LoVo (cell line): ENCODE measurements at regions not wholly inside any gene's neighbourhood (a gene's known extent, or its start where the extent isn't known, plus 50 kb on each side); places are given as distances from the start of the nearest gene placed in this dataset.
"Not testable (repeated sequence)": the region's sequence is repeated elsewhere in the genome, so short reads cannot be mapped to it uniquely, and the experiment has no call there.

Experiments
- DNase-seq: peaks from one replicate; pipeline ENCODE4 v3.0.0-alpha.2; 2016; ENCODE audit warnings: low spot score

DNA sequence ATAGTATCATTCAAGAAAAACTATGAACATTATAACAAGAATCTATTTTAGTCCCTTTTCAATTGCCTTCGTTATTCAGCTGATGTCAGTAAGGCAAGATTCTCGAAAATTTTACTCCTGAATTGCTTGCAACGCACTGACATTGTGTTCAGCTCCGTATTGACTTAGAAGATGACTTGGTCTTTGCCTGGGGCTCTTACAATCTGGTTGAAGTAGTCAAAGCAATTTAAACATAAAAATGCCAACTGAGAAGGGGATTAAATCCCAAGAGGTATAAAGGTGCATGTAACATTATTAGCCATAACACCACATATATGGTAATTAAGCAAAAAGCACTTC is 507.1 kb downstream of the CENPC start:
- no peak for DNase-seq

DNA sequence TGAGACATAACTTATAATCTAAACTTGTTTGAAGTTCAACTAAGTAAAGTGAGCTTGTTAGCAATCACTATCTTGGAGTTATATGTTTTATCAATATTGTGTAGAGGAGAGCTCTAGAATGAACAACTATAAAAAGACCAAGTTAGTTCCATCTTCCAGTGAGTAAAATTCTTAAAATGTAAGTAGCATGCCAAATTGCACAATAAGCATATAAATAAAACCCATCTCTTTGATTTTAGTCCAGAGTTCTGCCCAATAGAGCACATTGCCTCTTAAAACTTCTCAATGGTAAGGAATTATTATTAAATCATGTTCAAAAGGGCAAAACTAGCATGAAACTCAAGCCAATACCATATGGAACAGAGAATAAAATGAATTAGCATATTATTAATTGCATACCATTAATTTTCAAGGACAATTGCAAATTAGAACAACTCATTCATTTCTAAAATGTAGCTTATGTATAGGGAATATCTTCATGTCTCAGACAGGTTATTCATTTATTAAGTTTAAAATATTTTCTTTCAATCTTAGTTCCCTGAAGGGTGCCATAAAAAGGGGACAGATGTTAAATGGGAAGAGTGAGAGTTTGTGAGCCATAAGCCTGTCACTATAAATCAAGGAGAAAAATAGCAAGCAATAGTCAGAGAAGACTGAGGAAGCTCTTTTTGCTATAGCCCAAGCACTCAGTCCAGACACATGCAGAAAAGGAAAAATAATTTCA is 507.6 kb downstream of the CENPC start:
- DNase-seq: no peak

DNA sequence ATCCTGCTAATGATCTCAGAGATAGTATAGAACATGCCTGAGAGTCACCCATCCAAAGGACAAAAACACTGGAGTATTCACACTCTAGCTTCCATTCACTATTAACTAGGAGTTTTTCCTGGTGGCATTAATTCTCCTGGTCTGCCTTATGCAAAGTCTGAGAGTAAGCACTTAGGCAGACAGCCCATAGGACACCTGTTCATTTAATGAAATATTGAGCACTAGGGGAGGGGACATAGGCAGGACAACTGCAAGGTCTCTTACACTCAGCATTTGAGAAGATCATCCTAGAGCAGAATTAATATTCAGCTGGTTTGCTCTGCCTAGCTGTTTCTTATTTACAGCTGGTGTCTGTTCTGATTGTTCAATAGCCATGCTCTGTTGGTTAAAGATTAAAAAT is 508.5 kb downstream of the CENPC start:
- DNase-seq: no peak

DNA sequence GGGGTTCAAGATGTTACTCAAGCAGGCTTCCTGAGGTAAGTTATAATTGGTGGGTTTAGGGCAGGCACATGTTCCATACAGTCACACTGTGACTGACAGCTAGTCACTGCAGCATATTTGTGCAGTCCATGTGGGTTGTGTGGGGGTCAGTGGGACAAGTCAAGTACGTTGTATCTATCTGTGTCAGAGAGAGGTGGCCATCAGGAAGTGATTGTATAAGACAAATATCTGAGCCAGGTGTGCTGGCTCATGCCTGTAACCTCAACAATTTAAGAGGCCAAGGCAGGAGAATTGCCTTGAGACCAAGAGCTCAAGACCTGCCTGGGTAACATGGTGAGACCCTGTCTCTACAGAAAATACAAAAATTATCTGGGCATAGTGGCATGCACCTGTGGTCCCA is 509.3 kb downstream of the CENPC start:
- peak; percentile 4 for DNase-seq

DNA sequence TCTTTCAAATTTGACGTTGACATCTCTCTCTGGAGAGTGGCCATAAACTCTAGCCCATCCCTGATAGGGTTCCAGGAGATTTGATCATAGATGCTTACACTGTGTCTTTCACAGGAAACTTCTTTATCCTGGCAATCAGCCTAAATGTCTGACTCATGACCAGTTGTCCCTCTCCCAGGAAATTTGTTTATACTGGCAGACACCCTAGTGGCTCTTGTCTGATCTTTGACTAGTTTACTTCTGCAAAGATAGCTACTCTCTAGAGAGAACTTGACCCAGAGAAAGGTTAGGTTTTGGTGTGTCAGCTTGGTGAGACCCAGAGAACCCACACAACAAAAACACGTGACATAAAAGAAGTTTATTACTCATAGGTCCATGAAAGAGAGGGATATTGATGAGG is 509.8 kb downstream of the CENPC start:
- DNase-seq: peak; percentile 64

DNA sequence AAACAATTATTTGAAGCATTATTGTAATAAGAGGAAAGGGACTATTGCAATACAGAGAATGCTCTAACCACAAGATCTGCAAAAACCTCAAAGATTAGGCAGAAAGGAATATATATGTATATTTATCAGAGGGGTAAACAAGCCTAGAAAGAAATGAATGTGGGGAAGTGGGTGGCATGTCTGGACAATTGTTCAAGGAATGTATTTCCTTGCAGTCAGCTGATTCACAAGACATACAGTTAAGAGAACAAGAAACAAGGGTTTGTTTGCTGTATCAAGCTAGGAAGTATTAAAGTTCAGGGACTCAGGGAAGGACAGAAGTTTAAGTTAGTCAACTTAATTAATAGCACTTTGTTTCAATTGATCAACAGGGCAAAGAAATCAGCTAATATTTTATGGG is 514.7 kb downstream of the CENPC start:
- no peak for DNase-seq

DNA sequence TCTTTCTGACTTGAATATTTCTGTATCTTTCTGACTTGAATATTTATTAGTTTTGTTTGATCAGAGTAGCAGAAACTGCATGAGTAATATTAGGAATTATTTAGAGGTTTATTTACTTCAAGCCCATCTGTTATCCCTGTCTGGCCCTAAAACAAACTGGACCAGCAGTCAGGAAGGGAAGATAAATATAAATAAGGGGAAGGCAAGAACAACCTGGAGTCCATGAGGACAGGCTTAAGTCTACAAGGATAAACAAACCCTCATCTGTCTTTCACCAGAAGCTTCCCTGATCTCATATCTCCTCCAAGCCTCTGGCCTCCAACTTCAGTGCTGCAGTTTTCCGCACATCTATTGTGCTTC is 524.9 kb downstream of the CENPC start:
- DNase-seq: no peak

DNA sequence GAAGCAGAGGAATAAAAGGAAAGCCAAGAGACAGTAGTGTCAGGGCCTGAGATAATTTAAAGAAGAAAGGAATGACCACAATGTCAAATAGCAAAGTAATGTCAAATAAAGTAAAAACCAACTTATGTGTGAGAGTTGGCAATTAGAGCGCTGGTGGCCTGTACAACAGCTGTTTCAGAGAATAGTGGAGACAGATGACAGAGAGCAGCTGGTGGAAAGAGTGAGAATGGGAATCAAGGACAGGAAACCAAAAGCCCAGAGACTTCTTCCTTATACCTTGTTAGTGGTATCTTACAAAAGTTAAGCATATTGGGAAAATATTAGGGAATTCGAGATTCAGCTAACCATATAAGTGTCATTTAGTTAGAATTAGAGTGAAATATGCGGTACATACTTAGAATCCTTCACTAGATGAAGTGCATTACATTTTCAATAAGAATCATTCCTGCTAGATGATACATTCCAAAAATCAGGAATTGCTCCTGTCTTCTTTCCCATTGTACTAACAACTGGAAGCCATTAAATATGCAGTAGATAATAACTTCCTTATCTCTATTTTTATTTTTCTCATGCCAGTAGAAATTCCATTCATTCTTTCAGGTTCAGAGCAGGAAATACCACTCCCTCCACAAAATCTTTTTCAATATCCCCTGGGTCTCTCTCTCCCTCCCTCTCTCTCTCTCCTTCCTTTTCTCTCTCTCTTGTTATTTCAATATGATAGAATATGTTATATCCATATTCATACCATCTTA is 525.4 kb downstream of the CENPC start:
- no peak for DNase-seq

DNA sequence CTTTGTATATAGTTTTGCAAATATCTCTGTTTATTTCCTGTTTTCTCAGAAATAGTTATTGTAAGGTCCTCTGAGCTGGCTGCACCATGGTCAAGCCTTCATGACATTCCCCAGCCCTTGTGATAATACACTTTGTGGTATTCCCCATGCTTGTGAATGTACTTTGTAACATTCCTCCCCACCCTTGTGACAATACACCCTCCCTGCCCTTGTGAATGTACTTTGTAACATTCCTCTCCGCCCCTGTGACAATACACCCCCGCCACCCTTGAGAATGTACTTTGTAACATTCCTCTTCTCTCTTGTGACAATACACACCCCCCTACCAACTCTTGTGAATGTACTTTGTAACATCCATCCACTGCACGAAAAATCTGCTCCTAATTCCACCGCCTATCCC is 530.7 kb downstream of the CENPC start:
- no peak for DNase-seq

DNA sequence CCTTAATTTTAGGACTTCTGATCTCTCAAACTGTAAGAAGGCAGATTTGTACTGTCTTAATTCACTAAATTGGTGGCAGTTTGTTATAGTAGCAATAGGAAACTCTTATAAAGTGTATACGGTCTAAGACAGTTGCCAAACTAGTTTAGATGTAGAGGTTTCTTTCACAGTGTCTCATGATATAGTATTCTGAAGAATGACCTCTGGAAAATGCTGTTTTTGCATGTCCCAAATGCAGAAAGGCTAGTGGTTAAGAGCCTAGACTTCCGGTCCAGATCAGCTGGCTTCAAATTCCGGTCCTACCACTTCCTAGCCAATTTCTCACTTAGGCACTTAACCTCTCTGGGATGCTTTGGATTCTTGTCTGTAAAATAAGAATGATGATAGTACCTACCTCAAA is 538.5 kb downstream of the CENPC start:
- DNase-seq: no peak

DNA sequence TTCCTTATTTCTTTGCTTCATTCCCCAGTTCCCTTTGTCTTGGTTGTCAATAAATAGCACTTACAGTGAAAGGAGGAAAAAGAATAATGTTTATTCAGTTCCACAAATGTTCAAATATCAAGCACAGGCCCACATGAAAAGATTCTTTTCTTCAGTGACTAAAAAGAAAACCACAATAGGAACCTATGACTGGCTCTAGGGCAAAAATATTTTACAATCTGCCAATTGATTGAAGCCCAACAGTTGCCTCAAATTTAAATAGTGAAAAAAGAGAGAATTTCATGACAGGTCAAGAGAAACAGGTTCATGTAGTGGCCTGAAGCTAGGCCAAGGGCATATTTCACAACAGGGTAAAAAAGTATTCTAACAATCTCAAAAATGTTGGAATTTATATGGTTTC is 553.8 kb downstream of the CENPC start:
- DNase-seq: no peak

DNA sequence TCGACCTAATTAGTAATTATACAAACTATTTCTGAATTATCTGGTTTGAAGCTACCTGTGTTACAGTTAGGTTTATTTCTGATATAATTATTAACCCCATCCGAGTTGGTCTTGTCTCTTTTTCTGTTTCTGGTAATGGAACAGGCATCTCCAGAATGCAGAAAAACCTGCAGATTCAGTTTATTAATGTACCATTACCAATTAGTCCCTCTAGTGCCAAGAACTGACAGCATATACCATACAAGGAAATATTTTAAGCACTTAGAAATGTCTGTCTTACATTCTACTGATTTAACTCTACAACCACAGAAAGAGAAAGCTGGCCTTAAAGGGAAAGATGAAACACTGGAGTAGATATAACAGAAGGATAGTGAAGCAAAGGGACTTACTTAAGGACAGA is 570.6 kb downstream of the CENPC start:
- DNase-seq: no peak

DNA sequence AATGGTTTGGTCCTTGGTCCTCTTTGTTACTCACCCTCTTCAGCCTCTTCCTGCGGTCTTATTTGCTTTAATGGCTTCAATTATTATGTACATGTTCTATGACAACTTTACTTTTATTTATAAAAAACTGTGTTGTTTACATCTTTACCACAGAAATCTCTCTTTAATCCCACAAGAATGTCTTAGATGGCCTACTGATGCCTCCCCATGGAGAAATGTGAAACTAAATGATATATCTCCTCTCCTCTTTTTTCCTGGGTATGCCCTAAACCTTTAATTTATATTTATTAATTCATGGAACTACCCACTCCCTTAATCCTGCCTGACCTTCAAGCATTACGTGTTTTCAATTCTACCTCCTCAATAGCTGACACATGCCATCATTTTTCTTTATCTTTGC is 573.2 kb downstream of the CENPC start:
- DNase-seq: no peak

DNA sequence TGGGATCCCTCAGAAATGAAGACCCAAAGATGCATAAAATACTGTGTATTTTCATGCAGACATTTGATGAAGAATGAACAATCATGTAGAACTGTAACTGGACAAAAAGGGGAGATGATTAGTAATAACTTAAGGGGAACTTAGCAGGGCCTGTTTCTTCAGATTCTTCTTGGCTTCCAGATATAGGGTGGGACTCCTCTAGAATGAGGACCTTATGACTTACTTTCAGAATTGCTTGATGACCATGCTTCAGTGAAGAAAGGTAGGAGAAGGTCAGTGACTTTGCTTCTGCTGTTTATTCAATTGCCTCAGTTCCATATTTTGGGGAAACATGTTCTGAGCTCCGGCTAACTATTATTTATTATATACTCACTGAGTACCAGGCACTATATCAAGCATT is 580.8 kb downstream of the CENPC start:
- DNase-seq: no peak

DNA sequence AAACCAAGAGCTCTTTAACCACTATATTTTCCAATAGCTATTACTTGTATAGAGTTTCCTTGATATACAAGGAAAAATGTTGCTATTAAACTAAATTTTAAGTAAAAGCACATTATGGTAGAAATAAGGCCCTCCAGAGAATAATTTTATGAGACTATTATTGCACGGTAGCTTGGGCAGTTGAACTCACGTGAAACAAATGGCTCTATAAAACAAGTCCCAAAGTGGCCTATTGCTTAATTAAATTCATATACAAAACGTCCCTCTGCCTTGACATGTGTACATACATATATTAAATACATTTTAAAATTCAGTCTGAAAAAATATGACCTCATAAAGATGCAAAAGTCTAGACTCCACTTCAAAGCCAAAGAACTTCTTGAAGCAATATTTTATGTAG is 582.2 kb downstream of the CENPC start:
- DNase-seq: no peak

DNA sequence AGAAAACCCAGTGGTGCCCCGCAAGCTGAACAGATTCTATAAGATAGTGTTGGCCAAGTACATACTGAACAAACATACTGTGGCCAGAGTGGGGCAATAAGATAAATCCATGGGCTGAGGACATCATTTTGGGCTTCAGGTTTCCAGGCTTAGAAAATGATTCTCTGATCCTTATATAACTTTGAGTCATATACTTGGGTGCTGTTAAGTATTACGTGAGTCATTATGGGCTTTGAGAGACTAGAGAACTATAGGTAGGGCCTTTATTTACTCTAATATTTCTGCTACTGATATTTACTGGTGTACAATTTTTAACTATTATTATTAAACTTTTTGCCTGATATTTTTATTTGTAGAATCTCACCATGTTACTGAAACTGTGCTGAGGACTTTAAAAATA is 586.1 kb downstream of the CENPC start:
- DNase-seq: no peak

DNA sequence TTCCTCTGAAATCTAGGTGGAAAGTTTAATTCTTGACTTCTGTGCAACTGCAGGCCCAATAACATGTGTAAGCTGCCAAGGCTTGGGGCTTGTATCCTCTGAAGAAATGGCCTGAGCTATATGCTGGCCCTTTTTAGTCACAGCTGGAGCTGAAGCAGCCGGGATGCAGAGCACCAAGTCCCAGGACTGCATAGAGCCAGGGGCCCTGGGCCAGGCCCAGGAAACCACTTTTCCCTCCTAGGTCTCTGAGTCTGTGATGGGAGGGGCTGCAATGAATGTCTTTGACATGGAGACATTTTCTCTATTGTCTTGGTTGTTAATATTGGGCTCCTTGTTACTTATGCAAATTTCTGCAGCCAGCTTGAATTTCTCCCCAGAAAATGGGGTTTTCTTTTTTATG is 588.5 kb downstream of the CENPC start:
- no peak for DNase-seq

DNA sequence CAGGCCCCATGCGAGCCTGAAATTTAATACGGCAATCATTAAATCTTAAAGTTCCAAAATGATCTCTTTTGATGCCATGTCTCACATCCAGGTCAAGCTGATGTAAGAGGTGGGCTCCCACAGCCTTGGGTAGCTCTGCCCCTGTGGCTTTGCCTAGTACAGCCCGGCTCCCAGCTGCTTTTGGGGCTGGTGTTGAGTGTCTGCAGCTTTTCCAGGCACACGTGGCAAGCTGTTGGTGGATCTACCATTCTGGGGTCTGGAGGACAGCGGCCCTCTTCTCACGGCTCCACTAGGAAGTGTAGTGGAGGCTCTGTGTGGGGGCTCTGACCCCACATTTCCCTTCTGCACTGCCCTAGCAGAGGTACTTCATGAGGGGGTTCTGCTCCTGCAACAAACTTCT is 588.9 kb downstream of the CENPC start:
- no peak for DNase-seq

DNA sequence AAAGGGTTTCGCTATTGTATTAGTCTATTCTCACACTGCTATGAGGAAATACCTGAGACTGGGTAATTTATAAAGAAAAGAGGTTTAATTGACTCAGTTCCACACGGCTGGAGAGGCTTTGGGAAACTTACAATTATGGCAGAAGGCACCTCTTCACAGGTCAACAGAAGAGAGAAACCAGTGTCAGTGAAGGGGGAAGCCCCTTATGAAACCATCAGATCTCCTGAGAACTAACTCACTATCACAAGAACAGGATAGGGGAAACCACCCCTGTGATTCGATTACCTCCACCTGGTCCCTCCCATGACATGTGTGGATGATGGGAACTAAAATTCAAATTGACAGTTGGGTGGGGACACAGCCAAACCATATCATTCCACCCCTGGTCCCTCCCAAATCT is 589.5 kb downstream of the CENPC start:
- DNase-seq: no peak

DNA sequence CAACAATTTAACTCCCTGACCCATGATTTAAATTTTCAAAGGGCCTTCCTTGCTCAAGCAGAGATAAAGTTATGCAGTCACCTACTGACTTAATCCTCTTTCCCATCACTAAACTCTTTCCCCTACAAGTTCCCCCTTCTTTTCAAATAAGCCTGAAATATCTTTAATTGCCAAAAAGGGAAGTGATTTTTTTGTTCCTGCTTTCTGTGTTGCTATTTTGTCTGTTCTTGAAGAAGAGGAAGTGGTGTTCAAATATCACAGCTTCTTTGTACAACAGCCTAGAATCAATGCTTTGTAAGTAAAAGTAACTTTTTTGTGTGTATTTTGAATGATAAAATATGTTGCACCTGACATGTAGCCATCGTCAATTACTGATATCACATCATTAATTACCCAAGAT is 595.9 kb downstream of the CENPC start:
- DNase-seq: no peak

DNA sequence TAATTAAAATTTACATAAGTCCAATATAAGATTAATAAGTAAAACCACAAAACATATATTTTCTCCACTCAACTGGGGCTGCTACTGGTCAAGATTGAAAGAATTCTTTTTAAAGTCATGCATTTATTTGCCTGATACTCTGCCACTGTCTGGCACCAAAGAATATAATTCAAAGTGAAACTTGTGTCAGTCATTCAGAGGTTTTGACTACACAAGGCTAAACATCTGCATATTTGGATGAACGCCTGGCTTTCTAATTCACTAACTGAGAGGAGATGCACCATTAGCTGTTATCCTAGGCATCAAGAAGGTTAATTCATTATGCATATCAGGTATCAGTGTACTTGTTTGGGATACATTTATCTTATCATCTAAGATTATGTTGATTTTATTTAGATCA is 598.5 kb downstream of the CENPC start:
- no peak for DNase-seq

DNA sequence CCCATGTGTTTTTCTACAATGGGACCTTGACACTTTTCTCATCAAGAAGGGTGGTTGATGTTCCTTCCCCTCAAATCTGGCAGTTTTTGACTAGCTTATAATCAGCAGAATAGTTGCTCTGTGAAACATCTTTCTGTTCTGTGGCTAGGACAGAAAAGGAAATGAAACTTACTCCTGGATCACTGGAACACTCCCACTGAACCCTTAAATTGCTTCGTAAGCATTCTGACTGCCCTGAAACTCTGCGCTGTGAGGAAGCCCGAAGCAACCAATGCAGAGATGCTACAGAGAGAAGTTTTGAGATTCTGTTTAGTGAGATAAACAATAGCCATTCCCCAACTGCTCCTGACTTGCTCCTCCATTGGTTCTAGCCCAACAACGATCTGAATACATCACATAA is 602.2 kb downstream of the CENPC start:
- DNase-seq: no peak

DNA sequence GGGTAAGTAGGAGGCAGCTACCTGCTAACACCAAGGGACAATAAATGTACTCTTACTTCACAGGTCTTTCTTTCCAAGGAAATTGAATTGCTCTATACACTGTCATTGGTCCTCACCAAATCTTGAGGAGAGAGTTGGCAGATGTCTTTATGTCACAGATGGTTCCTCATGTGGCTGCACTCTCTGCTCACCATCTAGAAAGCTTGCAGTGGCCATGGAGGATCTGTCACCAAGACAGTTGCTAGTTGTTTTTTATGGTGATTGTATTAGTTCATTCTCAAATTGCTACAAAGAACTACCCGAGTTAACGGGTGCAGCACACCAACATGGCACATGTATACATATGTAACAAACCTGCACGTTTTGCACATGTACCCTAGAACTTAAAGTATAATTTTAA is 613.3 kb downstream of the CENPC start:
- not testable (repeated sequence) for DNase-seq

DNA sequence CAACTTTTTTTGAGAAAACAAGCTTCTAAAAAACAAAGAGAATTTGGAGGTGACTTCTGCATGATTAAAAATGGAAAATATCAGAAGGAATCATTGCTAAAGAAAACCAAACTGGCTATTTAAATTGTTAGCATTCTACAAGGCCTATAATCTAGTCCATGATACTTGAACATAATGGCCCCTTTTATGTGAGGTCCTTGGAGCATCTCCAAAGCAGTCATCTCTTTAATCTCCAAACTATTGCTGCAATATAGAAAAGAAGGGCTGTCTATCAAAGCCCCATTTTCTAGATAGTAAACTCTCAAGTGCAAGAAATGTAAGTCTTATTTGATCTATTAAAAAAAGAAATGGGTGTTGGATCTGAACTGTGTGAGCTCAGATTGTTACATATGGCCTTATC is 615.1 kb downstream of the CENPC start:
- no peak for DNase-seq
